HG02588 (cell line): ENCODE measurements at regions not wholly inside any gene's neighbourhood (a gene's known extent, or its start where the extent isn't known, plus 50 kb on each side); places are given as distances from the start of the nearest gene placed in this dataset.

Experiments used
- ATAC-seq: cut with Tn5 transposase; IDR thresholded peaks from one replicate; pipeline ENCODE4 v1.9.1; 2021; ENCODE audit warnings: mild to moderate bottlenecking, moderate library complexity; ENCODE audit not compliant: unreplicated experiment

DNA sequence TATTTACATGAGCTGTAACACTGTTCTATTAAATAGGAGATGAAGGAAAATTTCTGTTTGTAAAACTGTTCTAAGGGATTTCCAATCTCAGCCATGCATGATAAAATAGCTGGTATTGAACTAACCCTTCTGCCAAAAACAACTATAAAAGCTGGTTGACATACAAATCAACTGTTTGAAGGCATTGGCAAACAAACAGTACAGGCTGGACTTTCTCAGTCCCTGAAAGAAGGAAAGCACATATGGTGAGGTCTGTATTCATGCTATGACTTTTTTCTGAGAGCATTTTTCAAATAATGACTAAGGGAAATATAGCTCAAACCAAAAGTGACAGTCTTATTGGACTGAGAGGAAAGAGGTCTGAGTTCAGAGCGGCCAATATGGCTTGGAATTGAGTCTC, 117.0 kb upstream of the CCDC54 start:
- no peak for ATAC-seq

- ATAC-seq, result no peak
These were observed 113.8 kb upstream of the CCDC54 start for GRCh38 chr3:107263269-107264021.

DNA sequence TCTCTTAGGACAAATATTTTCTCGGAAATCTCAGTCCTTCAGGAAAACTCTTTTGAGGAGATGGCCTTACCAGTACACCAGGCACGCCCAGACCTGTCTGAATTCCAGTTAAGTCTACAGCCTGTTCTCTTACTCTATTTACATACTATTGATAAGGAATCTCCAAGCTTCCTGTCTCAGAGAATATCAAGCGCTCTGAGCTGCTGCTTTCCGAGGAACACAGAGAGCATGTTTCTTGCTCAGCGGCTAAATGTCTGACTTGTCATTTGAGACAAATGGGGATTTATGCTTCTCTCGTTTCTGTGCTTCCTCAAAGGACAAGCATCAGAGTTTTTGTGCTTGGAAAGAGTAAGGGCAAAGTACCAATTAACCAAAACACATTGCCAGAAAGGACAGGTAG, 112.4 kb upstream of the CCDC54 start:
- ATAC-seq, result no peak

GRCh38 chr3:107265526-107265925, 111.7 kb upstream of the CCDC54 start:
- ATAC-seq, result no peak

DNA sequence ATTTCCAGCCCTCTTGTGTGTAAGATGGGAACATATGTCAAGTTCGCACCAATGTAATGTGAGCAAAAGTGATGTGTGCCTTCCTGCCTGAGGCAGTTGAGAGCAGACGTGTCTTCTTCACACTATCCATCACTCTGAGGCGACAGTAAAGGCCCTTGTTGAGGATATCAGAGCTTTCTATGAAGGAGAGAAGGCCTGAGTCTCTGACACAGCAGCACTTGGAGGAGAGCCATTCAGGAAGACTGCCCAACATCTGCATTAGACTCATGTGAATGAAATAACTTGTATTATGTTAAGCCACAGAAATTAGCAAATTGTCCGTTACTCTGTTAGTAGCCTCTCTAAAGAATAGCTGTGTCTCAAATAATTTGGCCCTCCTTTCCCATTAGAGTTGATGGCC, 108.8 kb upstream of the CCDC54 start:
- no peak for ATAC-seq

DNA sequence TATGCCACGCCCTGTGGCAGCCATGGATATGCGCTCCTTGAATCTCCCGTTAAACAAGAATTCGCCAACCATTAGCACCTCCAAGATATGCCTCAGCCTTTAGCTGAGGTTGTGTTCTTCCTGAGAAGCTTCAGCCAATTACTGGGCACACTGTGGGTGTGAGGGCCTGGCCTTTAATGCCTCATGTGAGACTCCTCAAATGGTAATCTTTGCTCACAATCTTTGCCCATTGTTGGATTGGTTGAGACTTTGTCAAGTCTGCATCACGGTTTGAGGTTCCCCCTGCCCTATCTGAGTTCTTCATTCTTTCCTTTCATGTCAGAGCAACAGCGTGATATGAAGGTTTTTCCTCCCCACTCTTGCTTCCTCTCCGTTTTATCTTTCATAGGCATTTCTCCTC, 108.1 kb upstream of the CCDC54 start:
- no peak for ATAC-seq

DNA sequence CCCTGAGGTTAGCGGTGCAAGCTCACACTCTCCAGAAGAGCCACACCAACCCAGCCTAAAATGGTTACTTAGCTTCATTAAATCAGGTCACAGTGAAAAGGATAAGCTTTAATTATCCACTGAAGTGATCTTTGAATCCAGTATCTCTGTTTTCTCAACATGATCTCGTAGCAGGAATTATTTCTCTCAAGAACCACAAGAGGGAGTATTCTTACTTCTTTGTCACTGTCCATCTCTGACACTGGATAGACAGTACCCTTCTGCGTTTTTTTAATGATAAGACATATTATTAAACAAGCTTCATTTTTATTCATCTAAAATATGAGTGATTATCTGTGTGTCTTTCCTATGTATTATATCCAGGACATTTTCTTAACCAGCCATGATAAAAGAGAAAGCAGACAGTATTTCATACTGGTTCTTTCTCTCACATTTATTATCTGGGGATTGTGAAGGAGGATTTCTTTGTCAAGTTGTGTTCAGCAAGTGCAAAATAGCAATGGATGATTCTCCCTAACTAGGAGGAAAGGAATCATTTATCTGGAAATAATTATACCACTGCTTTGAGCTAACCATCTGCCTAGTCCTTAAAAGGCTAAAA, 105.4 kb upstream of the CCDC54 start:
- ATAC-seq, result peak; percentile 63

DNA sequence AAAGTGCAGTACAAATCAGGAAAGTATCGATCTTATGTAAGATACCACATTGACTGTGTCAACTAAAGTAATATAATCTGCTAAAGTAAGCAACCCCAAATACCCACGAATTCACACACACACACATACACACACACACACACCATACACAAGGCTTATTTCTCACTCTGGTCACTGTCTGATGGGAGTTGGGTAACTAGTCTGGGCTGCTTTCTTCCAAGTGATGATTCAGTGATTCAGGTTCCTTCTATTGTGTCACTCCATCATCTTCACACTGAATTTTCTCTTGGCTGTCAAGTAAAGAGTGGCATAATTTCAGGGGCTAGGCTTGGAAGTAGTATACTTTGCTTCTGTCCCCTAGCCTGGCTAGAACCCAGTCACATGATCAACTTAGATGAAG, 104.8 kb upstream of the CCDC54 start:
- ATAC-seq, result no peak

- ATAC-seq, result no peak
These were observed 104.4 kb upstream of the CCDC54 start for GRCh38 chr3:107272885-107273284.

DNA sequence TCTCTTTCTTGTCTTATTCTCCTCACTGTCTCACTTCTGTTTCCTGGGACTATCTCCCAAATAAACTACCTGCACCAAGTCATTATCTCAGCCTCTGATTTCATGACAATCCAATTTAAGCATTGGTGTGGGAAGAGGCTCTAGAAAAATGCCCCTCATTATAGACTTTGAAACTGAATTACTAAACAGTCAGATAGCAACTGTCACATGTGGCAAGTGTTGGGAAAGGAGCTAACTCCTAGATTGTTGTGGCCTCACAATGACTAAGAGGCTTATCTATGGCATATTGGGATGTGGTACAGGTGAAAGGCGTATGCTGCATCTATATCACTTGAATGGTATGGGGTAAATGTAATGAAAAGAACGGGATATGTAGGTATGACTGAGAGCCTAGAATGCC, 103.5 kb upstream of the CCDC54 start:
- no peak for ATAC-seq

- ATAC-seq, result no peak
These were observed 101.7 kb upstream of the CCDC54 start for GRCh38 chr3:107275511-107275910.

DNA sequence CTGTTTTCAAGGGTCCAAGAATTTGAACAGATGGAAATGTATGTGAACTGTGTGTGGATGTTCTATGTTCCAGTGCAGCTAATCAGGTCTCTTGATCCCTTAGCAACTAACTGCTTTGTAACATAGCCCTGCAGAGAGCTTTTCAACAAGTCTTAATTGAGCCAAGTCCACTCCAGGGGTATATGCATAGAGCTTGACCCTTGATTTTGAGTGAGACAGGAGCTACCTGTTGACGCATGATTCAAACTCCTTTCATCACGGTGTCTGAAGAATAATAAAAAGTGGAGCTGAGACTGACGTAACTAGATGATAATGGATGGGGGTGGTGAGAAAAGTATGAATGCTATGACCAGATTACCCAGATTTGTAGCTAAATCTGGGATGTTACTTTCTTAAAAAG, 93.3 kb upstream of the CCDC54 start:
- ATAC-seq, result no peak

GRCh38 chr3:107284612-107285011, 92.6 kb upstream of the CCDC54 start:
- no peak for ATAC-seq

DNA sequence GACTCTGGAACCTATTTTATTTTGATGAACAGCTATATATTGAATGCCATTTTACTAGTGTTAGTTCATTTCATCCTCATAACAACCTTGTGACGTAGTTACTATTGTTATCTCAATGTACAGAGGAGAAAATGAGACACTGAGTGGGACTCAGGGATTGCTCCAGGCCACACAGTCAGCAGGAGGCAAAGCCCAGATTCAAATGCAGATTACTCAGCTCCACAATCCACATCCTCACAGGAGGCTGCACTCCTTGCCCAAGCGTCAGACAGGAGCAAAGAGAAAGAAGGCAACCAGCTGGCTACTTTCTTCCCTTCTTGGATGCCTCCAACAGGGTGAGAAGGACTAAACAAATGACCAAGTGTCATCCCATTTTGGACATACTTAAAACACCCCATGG, 92.0 kb upstream of the CCDC54 start:
- no peak for ATAC-seq

GRCh38 chr3:107289354-107289753, 87.9 kb upstream of the CCDC54 start:
- ATAC-seq, result no peak

- no peak for ATAC-seq
These were observed 83.1 kb upstream of the CCDC54 start for GRCh38 chr3:107294117-107294516.

DNA sequence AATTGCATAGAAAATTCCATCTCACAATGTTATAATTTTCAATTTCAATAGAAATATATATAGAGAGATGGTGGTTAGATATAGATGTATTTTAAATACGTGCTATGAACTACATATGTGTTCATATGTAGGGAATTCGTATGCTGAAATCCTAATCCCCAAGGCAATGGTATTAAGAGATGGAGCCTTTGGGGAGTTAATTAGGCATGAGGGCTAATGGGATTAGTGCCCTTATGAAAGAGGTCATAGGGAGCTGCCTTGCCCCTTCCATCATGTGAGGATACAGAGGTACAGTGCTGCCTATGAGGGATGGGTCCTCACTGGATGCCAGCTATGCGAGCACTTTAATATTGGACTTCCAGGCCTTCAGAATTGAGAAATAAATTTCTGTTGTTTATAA, 79.6 kb upstream of the CCDC54 start:
- no peak for ATAC-seq

GRCh38 chr3:107307205-107307604, 70.0 kb upstream of the CCDC54 start:
- no peak for ATAC-seq

GRCh38 chr3:107308716-107309115, 68.5 kb upstream of the CCDC54 start:
- ATAC-seq, result no peak

DNA sequence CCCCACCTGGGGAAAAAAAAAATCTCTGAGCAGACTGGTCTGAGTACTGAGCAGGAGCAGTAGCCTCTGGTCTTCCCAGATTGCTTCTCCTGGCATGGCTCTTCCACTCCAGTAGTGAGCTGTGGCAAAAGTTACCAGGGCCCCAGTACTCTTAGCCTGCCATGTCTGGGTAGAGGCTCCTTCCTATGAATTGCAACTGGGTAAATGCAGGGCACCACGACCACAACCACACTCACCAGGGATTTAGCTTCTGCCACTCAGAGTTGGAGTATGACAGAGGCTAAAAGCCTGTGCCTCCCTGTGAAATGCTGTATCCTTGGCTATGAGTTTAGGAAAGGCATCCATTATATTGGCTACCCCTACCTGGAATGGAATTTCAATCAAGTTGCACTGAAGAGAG, 67.9 kb upstream of the CCDC54 start:
- ATAC-seq, result no peak

GRCh38 chr3:107313711-107314110, 63.5 kb upstream of the CCDC54 start:
- no peak for ATAC-seq

DNA sequence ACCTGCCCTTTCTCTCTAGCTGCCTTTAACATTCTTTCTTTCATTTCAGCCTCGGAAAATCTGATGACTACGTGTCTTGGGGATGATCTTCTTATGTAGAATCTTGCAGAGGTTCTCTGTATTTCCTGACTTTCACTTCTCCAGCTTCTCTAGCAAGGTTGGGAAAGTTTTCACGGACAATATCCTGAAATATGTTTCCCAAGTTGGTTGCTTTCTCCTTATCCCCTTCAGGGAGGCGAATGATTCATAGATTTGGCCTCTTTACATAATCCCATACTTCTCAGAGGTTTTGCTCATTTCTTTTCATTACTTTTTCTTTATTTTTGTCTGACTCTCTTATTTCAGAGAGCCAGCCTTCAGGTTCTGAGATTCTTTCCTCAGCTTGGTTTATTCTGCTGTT, 62.1 kb upstream of the CCDC54 start:
- ATAC-seq, result no peak

- no peak for ATAC-seq
These were observed 53.5 kb upstream of the CCDC54 start for GRCh38 chr3:107323723-107324122.
